SH-SY5Y (cell line): ENCODE measurements at regions not wholly inside any gene's neighbourhood (a gene's known extent, or its start where the extent isn't known, plus 50 kb on each side); places are given as distances from the start of the nearest gene placed in this dataset.

ENCODE experiments used
- GATA2 ChIP-seq: IDR thresholded peaks from 2 replicates; pipeline ENCODE4 v1.6.1; 2011; ENCODE audit warnings: mild to moderate bottlenecking, low read depth, low read length
- GATA3 ChIP-seq: IDR thresholded peaks from 2 replicates; pipeline ENCODE4 v1.6.1; 2011; ENCODE audit warnings: low read depth, mild to moderate bottlenecking, low read length, moderate library complexity

DNA sequence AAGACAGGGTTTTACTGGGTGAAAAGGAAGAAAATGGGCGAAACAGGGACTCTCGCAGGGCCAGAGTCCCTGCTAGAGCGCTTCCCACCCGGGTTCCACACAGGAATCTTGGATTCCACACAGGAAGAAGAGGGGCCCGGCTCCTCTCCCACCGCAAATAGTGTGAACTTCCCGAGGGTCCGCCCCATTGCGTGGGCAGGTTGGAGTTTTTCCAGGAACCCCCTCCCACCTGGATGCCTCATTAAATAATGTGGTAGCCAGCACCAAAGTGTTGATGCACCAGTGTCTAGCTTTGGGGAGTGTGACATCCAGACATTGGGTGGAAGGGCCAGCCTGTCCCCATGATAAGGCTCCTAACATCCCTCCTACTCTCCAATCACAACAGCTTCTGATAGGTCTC, 330.3 kb upstream of the ZNF32 start:
- no peak for TF ChIP-seq GATA3
- no peak for TF ChIP-seq GATA2
